Choroid plexus epithelial cell (primary cell): ENCODE measurements at regions not wholly inside any gene's neighbourhood (a gene's known extent, or its start where the extent isn't known, plus 50 kb on each side); places are given as distances from the start of the nearest gene placed in this dataset.

Experiments used
- DNase-seq: peaks from one replicate; pipeline ENCODE4 v3.0.0-alpha.2; 2010; ENCODE audit warnings: low read depth
- H3K4me3 ChIP-seq: 2 replicates; pipeline ENCODE4 v1.5.1; 2011; ENCODE audit warnings: low read depth, mild to moderate bottlenecking, control low read depth, low read length, moderate library complexity
- CTCF ChIP-seq: conservative IDR thresholded peaks from 2 replicates; pipeline ENCODE4 v1.5.1; 2011; ENCODE audit warnings: low read depth, mild to moderate bottlenecking, control low read depth, inconsistent platforms, low read length, moderate library complexity

DNA sequence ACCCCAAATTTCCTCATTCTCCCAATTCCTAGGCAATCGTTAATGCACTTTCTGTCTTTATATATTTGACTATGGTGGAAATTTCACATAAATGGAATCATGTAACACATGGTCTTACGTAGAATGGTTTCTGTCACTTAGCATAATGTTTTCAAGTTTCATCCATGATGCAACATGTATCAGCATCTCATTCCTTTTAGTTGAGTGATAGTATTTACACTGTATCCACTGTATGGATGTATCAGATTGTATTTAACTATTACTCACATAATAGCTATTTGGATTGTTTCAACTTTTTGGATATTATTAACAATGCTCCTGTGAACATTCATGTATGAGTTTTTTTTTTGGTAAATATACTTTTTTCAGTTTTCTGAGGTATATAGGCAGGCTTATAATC lies 982.3 kb upstream of the DDX18 start:
- no peak for TF ChIP-seq CTCF
- H3K4me3 ChIP-seq, result no peak overlapping the region
- no peak for DNase-seq

DNA sequence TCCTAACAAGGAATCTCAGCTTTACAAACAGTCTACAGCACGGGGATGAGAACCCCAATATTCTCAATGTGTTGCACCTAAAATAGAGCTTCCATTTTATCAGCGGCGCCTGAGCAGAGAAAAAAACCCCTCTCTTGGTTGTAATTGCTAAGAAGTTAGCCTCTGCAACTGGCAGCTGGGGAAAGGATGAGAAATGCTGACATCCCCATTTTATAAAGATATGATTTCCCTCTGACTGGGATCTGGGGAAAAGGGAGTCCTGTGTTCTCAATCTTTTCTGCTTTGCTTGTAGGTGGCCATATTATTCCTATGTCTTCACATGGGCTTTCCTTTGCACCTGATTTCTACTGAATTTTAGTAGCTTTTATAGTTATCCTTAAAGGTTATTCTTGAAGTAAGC lies 981.4 kb upstream of the DDX18 start:
- no peak for DNase-seq
- no peak overlapping the region for H3K4me3 ChIP-seq
- no peak for TF ChIP-seq CTCF

DNA sequence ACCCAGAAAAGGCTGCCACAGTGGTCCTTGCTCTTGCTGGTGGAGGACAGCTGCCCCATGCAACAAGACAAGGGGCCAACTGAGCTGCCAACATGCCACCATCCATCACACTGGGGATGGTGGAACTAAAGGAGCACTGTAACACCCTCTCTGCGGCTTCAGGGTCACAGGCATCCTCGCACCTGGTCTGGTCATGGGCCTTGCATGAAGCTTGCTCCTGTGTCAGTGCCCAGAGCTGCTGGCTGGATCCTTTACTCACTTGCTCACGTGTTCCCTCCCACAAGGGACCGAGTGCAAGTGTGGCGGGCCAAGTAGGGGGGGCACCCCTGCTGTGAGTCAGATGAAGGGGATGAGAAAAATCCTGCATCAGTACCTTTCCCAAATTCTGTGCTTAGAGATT lies 972.3 kb upstream of the DDX18 start:
- DNase-seq, result no peak
- no peak for TF ChIP-seq CTCF
- no peak overlapping the region for H3K4me3 ChIP-seq

GRCh38 chr2:116859708-116860107 lies 954.8 kb upstream of the DDX18 start:
- DNase-seq, result no peak
- no peak for TF ChIP-seq CTCF
- no peak overlapping the region for H3K4me3 ChIP-seq

DNA sequence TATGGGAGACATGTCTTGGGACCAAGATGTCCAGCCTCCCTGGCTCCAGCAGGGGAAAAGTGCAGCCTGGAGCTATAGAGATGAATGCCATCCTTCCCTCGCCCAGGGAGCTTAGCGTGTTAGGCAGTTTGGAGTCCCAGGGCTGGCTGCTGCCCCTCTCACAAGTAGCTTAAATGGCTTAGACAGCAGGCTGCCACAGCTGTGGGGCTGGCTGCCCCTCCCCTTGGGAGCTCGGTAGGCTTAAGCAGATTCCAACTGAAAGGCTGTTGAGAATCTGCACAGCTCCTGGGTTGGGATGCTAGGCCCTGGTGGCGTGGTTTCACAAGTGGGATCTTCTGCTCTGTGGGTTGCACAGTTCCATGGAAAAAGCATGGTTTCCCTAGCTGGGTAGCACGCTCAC lies 940.5 kb upstream of the DDX18 start:
- no peak overlapping the region for H3K4me3 ChIP-seq
- no peak for DNase-seq
- no peak for TF ChIP-seq CTCF

GRCh38 chr2:116877274-116877673 lies 937.2 kb upstream of the DDX18 start:
- DNase-seq, result no peak
- no peak for TF ChIP-seq CTCF
- H3K4me3 ChIP-seq, result no peak overlapping the region

- no peak overlapping the region for H3K4me3 ChIP-seq
- no peak for DNase-seq
- TF ChIP-seq CTCF, result no peak
Observed at GRCh38 chr2:116877944-116878343, 936.5 kb upstream of the DDX18 start.
